Inflammatory macrophage (primary cell): ENCODE measurements at regions not wholly inside any gene's neighbourhood (a gene's known extent, or its start where the extent isn't known, plus 50 kb on each side); places are given as distances from the start of the nearest gene placed in this dataset.

Experiments used
- DNase-seq, 2 donors: peaks; one replicate each; pipeline ENCODE4 v3.0.0-alpha.2; 2020 to 2022

GRCh38 chr6:166688901-166689300 is 61.9 kb upstream of the RPS6KA2 start:
- no peak for DNase-seq

DNA sequence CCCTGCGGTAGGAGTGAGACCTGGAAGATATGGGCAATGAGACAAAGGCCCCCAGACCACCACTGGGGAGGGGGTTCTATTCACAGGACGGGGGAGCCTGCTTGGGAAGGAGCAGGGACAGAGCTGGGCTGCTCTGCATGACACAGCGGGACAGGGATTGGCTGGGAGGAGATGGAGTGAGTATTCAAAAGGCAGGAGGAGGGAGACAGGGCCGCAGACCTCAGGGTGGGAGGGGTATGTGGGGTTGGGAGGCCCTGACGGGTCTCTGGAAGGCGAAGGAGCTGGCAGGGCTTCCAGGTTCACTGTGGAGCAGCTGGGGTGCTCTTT is 60.8 kb upstream of the RPS6KA2 start:
- DNase-seq: no peak

DNA sequence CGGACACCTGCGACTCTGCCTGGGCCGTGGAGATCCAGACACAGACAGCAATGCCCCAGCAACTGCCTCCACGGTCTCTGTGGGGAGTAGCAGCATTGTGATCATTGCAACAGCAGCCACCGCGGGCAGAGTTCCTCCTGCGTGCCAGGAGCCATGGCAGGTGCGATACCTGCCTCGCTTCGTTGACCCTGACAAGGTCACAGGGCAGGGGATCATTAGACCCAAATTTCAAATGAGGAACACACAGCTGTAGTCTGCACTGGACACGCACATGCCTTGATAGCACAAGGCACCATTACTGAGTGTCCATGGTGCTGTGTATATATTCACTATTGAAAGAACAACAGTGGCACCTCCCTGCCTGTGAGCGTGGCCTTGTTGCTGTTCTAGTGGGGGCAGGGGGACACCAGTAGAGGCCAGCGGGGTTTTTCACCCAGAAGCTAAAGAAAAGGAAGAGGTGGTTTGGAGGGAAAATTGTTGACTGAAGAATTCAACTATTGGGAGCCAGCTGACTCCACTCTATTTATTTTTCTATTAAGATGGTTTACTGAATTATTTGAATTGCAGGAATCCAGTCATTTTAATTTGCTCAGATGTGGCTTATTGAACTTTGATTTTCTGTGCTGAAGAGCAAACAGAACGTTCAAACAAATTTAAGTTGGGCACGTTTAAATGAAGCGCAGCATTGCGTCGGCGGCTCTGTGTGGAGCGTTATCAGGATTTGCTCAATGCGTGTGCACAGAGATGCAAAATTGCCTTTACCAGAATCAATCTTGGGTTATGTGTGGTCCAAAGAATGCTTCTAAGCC is 60.2 kb upstream of the RPS6KA2 start:
- no peak for DNase-seq

- no peak for DNase-seq
These were observed 59.3 kb upstream of the RPS6KA2 start for GRCh38 chr6:166686317-166686716.

- DNase-seq: no peak
These were observed 57.8 kb upstream of the RPS6KA2 start for GRCh38 chr6:166684866-166685265.

GRCh38 chr6:166684170-166684569 is 57.1 kb upstream of the RPS6KA2 start:
- no peak for DNase-seq

GRCh38 chr6:166683477-166683876 is 56.4 kb upstream of the RPS6KA2 start:
- no peak for DNase-seq

DNA sequence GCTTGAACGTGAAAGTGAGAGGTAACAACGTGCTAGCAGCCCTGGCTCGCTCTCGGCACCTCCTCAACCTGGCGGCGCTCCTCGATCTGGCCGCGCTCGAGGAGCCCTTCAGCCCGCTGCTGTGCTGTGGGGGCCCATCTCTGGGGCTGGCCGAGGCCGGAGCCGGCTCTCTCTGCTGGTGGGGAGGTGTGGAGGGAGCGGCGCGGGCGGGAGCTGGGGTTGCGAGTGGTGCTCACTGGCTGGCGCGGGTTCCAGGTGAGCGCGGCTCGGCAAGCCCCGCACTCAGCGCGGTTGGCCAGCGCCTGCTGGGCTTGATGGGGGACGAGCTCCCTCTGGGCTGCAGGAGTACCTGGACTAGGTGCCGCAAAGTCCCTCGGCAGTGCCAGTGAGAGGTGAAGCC is 52.5 kb upstream of the RPS6KA2 start:
- DNase-seq: no peak

DNA sequence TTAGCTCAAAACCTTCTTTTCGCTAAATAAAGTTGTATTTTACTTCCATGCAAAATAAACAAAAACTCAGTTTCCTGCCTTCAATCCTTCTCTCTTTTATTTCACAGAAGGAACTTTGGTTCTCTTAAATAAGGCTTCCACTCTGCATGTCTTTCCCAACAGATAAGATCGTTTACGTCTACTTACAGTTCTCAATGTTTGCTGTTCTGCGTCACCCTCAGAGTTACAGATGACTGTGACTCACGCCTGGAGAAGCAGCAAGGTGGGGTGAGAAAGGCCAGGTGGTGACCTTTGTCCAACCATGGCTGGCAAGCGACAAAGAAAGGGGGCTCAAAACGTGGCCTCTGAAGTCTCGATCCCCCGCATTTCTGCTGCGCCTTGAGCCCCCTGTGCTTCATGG is 51.4 kb upstream of the RPS6KA2 start:
- no peak for DNase-seq

DNA sequence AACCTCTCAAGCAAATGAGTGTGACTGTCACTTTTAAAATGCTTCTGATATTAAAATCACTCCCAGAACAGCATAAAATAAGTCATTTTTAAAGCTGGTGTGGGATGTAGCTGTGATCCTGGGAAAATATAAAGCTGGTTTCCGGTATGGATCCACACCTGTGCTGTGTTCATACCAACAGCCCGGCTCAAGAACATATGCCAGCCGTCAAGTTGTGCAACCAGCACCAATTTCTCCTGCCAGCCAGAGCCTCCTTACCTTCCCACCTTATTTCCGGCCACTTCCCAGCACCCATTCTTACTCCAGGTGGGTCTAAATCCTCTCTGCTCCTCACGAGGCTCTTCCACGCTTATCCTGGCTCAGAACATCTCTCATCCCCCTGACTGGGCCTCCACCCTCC is 50.9 kb upstream of the RPS6KA2 start:
- no peak for DNase-seq
